ENCODE measurements at regions not wholly inside any gene's neighbourhood (a gene's known extent, or its start where the extent isn't known, plus 50 kb on each side); places are given as distances from the start of the nearest gene placed in this dataset.

- Histone ChIP-seq H3K27me3 (ENCODE audit: insufficient read depth, poor library complexity, severe bottlenecking) (no peaks in the 10 kb centered on the region), H3K27ac (replicated peaks) (no peak overlapping the region), H3K4me3 (replicated peaks; ENCODE audit: insufficient read depth, low read length) (no peak overlapping the region)
- DNase-seq (ENCODE audit: low read depth in 1 of 2, low spot score in 1 of 2), result no peak
- TF ChIP-seq GABPA (IDR thresholded peaks at IDR 0.05; ENCODE audit: low read depth), result no peak
- TF ChIP-seq, protein P1, sequence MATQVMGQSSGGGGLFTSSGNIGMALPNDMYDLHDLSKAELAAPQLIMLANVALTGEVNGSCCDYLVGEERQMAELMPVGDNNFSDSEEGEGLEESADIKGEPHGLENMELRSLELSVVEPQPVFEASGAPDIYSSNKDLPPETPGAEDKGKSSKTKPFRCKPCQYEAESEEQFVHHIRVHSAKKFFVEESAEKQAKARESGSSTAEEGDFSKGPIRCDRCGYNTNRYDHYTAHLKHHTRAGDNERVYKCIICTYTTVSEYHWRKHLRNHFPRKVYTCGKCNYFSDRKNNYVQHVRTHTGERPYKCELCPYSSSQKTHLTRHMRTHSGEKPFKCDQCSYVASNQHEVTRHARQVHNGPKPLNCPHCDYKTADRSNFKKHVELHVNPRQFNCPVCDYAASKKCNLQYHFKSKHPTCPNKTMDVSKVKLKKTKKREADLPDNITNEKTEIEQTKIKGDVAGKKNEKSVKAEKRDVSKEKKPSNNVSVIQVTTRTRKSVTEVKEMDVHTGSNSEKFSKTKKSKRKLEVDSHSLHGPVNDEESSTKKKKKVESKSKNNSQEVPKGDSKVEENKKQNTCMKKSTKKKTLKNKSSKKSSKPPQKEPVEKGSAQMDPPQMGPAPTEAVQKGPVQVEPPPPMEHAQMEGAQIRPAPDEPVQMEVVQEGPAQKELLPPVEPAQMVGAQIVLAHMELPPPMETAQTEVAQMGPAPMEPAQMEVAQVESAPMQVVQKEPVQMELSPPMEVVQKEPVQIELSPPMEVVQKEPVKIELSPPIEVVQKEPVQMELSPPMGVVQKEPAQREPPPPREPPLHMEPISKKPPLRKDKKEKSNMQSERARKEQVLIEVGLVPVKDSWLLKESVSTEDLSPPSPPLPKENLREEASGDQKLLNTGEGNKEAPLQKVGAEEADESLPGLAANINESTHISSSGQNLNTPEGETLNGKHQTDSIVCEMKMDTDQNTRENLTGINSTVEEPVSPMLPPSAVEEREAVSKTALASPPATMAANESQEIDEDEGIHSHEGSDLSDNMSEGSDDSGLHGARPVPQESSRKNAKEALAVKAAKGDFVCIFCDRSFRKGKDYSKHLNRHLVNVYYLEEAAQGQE (IDR thresholded peaks at IDR 0.05; ENCODE audit: insufficient replicate concordance, low read depth), result no peak
- TF ChIP-seq SPI1 (IDR thresholded peaks at IDR 0.05; ENCODE audit: borderline replicate concordance, low read depth), result no peak
- TF ChIP-seq, protein P2, sequence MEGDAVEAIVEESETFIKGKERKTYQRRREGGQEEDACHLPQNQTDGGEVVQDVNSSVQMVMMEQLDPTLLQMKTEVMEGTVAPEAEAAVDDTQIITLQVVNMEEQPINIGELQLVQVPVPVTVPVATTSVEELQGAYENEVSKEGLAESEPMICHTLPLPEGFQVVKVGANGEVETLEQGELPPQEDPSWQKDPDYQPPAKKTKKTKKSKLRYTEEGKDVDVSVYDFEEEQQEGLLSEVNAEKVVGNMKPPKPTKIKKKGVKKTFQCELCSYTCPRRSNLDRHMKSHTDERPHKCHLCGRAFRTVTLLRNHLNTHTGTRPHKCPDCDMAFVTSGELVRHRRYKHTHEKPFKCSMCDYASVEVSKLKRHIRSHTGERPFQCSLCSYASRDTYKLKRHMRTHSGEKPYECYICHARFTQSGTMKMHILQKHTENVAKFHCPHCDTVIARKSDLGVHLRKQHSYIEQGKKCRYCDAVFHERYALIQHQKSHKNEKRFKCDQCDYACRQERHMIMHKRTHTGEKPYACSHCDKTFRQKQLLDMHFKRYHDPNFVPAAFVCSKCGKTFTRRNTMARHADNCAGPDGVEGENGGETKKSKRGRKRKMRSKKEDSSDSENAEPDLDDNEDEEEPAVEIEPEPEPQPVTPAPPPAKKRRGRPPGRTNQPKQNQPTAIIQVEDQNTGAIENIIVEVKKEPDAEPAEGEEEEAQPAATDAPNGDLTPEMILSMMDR (IDR thresholded peaks at IDR 0.05; ENCODE audit: insufficient read depth, low read length), result no peak
- TF ChIP-seq POLR2AphosphoS5 (IDR thresholded peaks at IDR 0.05; ENCODE audit: low read depth), result no peak
Observed at GRCh38 chr18:52216109-52216508, 123.9 kb upstream of the DCC start.

DNA sequence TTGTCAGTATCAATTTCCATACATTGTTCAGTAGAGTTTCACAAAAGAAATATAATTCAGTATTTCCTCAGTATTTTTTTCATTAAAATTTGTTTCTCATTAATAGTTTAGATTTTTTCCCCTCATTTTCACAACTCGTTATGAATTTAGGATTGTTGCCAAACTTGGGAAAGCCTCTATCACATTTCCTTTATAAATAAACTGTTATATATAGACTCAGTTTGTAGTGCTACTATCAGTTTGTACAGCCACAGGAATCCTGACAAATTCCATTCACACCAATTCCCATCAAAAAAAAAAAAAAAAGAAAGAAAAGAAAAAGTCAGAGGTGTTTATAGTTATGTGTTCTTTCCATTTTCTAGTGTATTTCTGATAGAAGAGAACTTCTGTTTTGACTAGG, 123.3 kb upstream of the DCC start:
- no peak overlapping the region for H3K27ac ChIP-seq (replicated peaks)
- no peak overlapping the region for H3K4me3 ChIP-seq (replicated peaks; ENCODE audit: insufficient read depth, low read length)
- no peak for DNase-seq (ENCODE audit: low read depth in 1 of 2, low spot score in 1 of 2)
- H3K27me3 ChIP-seq (ENCODE audit: insufficient read depth, poor library complexity, severe bottlenecking), result no peaks in the 10 kb centered on the region
- TF ChIP-seq POLR2AphosphoS5 (IDR thresholded peaks at IDR 0.05; ENCODE audit: low read depth) (no peak), GABPA (IDR thresholded peaks at IDR 0.05; ENCODE audit: low read depth) (no peak), SPI1 (IDR thresholded peaks at IDR 0.05; ENCODE audit: borderline replicate concordance, low read depth) (no peak)
- TF ChIP-seq, protein P1 (IDR thresholded peaks at IDR 0.05; ENCODE audit: insufficient replicate concordance, low read depth), result no peak
- TF ChIP-seq, protein P2 (IDR thresholded peaks at IDR 0.05; ENCODE audit: insufficient read depth, low read length), result no peak

DNA sequence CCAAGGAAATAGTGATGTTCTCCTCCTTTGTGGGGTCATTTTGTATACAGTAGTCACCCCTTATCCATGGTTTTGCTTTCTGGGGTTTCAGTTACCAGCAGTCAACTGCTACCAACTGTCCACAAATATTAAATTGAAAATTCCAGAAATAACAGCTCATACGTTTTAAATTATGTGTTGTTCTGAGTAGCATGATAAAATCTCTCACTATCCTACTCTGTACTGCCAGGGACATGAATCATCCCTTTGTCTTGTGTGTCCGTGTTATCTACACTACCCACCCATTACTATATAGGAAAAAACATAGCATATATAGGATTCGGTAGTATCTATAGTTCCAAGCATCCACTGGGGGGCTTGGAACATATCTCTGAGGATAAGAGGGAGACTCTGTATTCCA, 120.9 kb upstream of the DCC start:
- no peak overlapping the region for H3K4me3 ChIP-seq (replicated peaks; ENCODE audit: insufficient read depth, low read length)
- no peak overlapping the region for H3K27ac ChIP-seq (replicated peaks)
- no peak for DNase-seq (ENCODE audit: low read depth in 1 of 2, low spot score in 1 of 2)
- no peaks in the 10 kb centered on the region for H3K27me3 ChIP-seq (ENCODE audit: insufficient read depth, poor library complexity, severe bottlenecking)
- no peak for TF ChIP-seq SPI1 (IDR thresholded peaks at IDR 0.05; ENCODE audit: borderline replicate concordance, low read depth)
- TF ChIP-seq GABPA (IDR thresholded peaks at IDR 0.05; ENCODE audit: low read depth), result no peak
- no peak for TF ChIP-seq POLR2AphosphoS5 (IDR thresholded peaks at IDR 0.05; ENCODE audit: low read depth)
- TF ChIP-seq, protein P2 (IDR thresholded peaks at IDR 0.05; ENCODE audit: insufficient read depth, low read length), result no peak
- TF ChIP-seq, protein P1 (IDR thresholded peaks at IDR 0.05; ENCODE audit: insufficient replicate concordance, low read depth), result no peak

Data from HL-60 (cell line).